HG02840 (cell line): ENCODE measurements at regions not wholly inside any gene's neighbourhood (a gene's known extent, or its start where the extent isn't known, plus 50 kb on each side); places are given as distances from the start of the nearest gene placed in this dataset.

Experiments used
- ATAC-seq: cut with Tn5 transposase; IDR thresholded peaks from one replicate; pipeline ENCODE4 v1.9.1; 2021; ENCODE audit warnings: mild to moderate bottlenecking, moderate library complexity, moderate number of reproducible peaks; ENCODE audit not compliant: unreplicated experiment, low FRiP score

- ATAC-seq: no peak
These were observed 89.4 kb downstream of the FOXB1 start for GRCh38 chr15:60093273-60094067.

- no peak for ATAC-seq
These were observed 91.6 kb downstream of the FOXB1 start for GRCh38 chr15:60095711-60096110.

GRCh38 chr15:60096157-60096556 is 92.0 kb downstream of the FOXB1 start:
- ATAC-seq: no peak

- no peak for ATAC-seq
These were observed 97.3 kb downstream of the FOXB1 start for GRCh38 chr15:60101416-60101815.

GRCh38 chr15:60102748-60103147 is 98.6 kb downstream of the FOXB1 start:
- ATAC-seq: no peak

- ATAC-seq: no peak
These were observed 106.8 kb downstream of the FOXB1 start for GRCh38 chr15:60110909-60111308.

GRCh38 chr15:60115579-60116380 is 111.7 kb downstream of the FOXB1 start:
- no peak for ATAC-seq

- ATAC-seq: no peak
These were observed 112.5 kb downstream of the FOXB1 start for GRCh38 chr15:60116456-60117089.

GRCh38 chr15:60118146-60118545 is 114.0 kb downstream of the FOXB1 start:
- ATAC-seq: no peak

GRCh38 chr15:60118626-60119025 is 114.5 kb downstream of the FOXB1 start:
- no peak for ATAC-seq

GRCh38 chr15:60119101-60119500 is 115.0 kb downstream of the FOXB1 start:
- no peak for ATAC-seq

- no peak for ATAC-seq
These were observed 116.0 kb downstream of the FOXB1 start for GRCh38 chr15:60120100-60120499.

GRCh38 chr15:60121845-60122244 is 117.7 kb downstream of the FOXB1 start:
- no peak for ATAC-seq

- ATAC-seq: no peak
These were observed 118.6 kb downstream of the FOXB1 start for GRCh38 chr15:60122691-60123090.

- no peak for ATAC-seq
These were observed 120.5 kb downstream of the FOXB1 start for GRCh38 chr15:60124460-60125070.

- ATAC-seq: no peak
These were observed 121.2 kb downstream of the FOXB1 start for GRCh38 chr15:60125334-60125733.

- ATAC-seq: no peak
These were observed 122.1 kb downstream of the FOXB1 start for GRCh38 chr15:60126200-60126599.

GRCh38 chr15:60126661-60127060 is 122.5 kb downstream of the FOXB1 start:
- no peak for ATAC-seq

- no peak for ATAC-seq
These were observed 123.9 kb downstream of the FOXB1 start for GRCh38 chr15:60128000-60128376.

GRCh38 chr15:60128710-60129109 is 124.6 kb downstream of the FOXB1 start:
- ATAC-seq: no peak

GRCh38 chr15:60130398-60130797 is 126.3 kb downstream of the FOXB1 start:
- ATAC-seq: no peak
